GM20000 (cell line): ENCODE measurements at regions not wholly inside any gene's neighbourhood (a gene's known extent, or its start where the extent isn't known, plus 50 kb on each side); places are given as distances from the start of the nearest gene placed in this dataset.

Experiments used
- DNase-seq: peaks from one replicate; pipeline ENCODE4 v3.0.0; 2012; ENCODE audit warnings: low spot score
- CTCF ChIP-seq: IDR thresholded peaks from 2 replicates; pipeline ENCODE4 v1.5.1; 2012; ENCODE audit warnings: mild to moderate bottlenecking, control low read depth; ENCODE audit errors: extremely low read depth, missing control alignments

- no peak for DNase-seq
- TF ChIP-seq CTCF: no peak
Measured at GRCh38 chr4:175970724-175971123, 94.9 kb upstream of the WDR17 start.

DNA sequence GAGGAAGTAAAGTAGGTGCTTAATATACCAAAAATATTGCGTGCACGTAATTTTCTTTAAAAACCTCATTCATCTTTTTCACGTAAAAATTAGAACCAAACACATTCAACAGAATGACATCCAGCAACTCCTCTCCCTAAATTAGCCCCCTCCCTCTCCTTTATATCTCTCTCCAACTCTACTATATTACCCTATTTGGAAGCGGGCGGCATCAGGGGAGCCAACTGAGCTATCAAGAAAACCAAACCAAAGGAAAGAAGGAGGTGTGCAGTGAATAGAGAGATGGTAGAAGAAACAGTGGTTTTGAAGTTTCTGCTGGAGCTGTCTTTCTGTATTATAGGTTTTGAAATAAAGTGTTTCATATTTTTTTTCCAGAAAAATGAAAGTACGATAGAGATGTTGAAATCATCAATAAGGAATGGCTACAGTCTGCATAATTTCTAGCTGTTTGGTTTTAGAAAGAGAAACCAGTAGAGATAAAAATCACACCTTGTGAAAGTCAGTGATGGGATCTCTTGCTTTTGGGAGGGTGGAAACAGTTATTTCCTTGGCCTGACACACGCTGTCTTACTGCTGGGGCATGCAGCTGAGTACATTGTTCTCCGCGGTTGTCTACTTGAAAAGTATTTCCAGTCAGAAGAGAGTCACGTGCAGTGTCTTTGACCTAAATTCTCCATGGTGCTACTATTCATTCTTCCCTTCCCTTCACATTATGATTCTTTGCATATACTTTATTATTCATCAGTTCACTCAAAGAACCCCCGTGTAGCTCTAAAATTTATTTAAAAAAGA lies 94.1 kb upstream of the WDR17 start:
- no peak for TF ChIP-seq CTCF
- no peak for DNase-seq

DNA sequence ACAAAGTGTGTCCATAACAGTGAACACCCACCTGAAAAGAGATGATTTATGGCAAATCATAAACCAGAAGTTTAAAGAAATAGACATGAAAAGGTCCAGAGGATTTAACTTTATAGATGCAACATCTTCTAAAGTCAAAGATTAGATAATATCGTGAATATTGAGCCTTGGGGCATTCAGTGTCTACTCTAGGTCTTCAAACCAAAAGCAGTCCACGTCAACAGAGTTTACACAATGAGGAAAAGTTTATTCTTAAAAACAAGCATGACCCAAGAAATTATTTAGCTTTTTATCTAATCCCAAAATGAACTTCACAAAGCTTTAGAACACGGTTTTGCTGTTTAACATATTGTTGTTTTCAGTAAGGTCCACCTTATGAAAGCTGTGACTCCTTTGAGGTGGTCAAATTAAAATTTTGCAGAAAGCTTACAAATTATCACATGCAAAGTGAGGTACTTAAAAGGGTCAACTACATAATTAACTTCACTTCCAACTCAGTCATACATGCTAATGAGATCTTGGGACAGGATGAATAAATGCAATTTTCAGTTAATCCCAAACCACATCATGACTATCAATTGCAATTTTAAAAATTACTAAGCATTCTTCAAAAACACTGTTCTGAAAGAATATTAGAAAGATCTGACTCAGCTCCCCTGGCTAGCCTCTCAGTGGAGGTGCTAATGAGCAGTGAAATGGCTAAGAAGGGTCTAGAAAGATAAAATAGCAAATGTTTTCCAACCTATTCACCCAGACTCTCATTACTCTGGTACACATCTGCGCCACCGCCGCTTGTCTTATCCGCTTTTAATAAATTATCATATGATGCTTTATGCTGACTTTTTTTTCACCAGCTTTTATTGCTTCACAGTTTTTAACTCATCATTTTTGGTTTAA lies 92.4 kb upstream of the WDR17 start:
- no peak for DNase-seq
- TF ChIP-seq CTCF: no peak

GRCh38 chr4:175983636-175984035 lies 82.0 kb upstream of the WDR17 start:
- DNase-seq: no peak
- TF ChIP-seq CTCF: no peak

- TF ChIP-seq CTCF: no peak
Measured at GRCh38 chr4:175986668-175987067, 79.0 kb upstream of the WDR17 start.

DNA sequence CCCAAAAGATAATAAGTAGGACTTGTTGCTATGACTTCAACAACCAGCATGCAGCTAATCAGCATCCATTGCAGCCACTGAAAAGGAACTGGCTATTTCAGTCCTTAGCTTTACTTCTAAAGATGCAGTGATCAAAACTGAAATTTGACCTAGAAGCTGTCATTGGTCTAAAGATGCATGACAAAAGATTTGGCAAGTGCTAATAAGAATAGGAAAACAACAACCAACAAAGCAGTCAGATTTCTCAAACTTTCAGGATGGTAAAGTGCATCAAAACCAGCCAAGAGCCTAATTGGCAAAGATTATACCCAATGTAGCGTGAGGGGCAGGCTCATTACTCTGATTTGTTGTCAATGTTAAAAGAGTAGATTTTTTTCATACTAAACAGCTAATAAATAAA lies 77.1 kb upstream of the WDR17 start:
- TF ChIP-seq CTCF: no peak

More at GRCh38 chr4:175986668-175987067, 79.0 kb upstream of the WDR17 start:
- no peak for DNase-seq

GRCh38 chr4:175996206-175996605 lies 69.4 kb upstream of the WDR17 start:
- TF ChIP-seq CTCF: no peak
- no peak for DNase-seq

More for the DNA sequence above, 77.1 kb upstream of the WDR17 start:
- no peak for DNase-seq
